H1 (cell line): ENCODE measurements at regions not wholly inside any gene's neighbourhood (a gene's known extent, or its start where the extent isn't known, plus 50 kb on each side); places are given as distances from the start of the nearest gene placed in this dataset.

ENCODE experiments used
- CHD2 ChIP-seq: IDR thresholded peaks from 2 replicates; pipeline ENCODE4 v1.6.1; 2012; ENCODE audit warnings: low read length, improper control_type of control experiment
- HDAC2 ChIP-seq, 2 experiments: fragments of 300-600 bp in 1 of 2; sonication (generic) in 1 of 2; IDR thresholded peaks; 2 replicates each; pipeline ENCODE4 v1.6.1; 2011 to 2012; ENCODE audit warnings: low read depth in 2 of 2, low read length in 2 of 2, mild to moderate bottlenecking in 2 of 2, moderate library complexity in 2 of 2, borderline replicate concordance in 1 of 2, inconsistent platforms in 1 of 2
- MAFK ChIP-seq: IDR thresholded peaks from 2 replicates; pipeline ENCODE4 v1.6.1; 2012; ENCODE audit warnings: low read depth, mild to moderate bottlenecking, improper control_type of control experiment, low read length
- SAP30 ChIP-seq: fragments of 300-600 bp; sonication (generic); IDR thresholded peaks from 2 replicates; pipeline ENCODE4 v1.7.1; 2012; ENCODE audit warnings: low read length, moderate library complexity, mild to moderate bottlenecking, inconsistent platforms; ENCODE audit not compliant: insufficient read depth, insufficient replicate concordance
- SIN3A ChIP-seq, 2 experiments: IDR thresholded peaks in 1 of 2; conservative IDR thresholded peaks in 1 of 2; 2 replicates each; pipeline ENCODE4 v1.6.1; 2011 to 2012; ENCODE audit warnings: low read length in 2 of 2, improper control_type of control experiment in 1 of 2, low read depth in 1 of 2, mild to moderate bottlenecking in 1 of 2
- SP1 ChIP-seq: IDR thresholded peaks from 2 replicates; pipeline ENCODE4 v1.6.1; 2011; ENCODE audit warnings: low read depth, low read length
- TF ChIP-seq, protein P1 (sequence below): fragments of 300-600 bp; sonication (generic); IDR thresholded peaks from 2 replicates; pipeline ENCODE4 v1.7.1; 2012; ENCODE audit warnings: low read length, moderate library complexity, mild to moderate bottlenecking, inconsistent platforms; ENCODE audit not compliant: insufficient replicate concordance

DNA sequence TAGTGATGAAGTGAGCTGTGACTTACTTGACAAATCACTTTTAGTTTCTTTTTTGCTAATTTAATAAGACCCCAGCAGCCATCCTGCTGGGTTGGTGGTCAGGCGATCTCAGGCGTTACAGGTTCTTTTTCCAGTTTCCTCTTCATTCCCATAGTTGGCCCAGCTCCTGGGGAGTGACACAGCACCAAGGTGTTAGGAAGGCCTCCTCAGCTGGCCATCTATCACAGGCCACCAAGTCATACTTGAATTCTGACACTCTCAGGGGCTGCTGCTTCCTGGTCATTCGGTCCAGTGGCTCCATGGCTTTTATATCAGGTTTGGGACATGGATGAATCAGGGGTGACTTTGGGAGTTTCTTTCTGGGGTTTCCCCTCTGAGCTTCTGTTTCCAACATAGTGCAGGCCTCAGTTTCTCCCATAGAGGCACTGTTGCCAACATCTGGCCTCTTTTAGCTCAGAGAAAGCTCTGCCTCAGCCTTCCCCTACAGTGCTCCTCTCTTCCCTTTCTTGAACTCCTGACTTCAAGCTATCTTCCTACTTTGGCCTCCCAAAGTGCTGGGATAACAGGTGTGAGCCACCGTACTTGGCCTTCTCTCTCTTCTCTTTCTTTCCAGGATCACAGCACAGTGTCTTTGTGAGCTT, 211.8 kb downstream of the NR2F2 start (continued):
- TF ChIP-seq, protein P1, sequence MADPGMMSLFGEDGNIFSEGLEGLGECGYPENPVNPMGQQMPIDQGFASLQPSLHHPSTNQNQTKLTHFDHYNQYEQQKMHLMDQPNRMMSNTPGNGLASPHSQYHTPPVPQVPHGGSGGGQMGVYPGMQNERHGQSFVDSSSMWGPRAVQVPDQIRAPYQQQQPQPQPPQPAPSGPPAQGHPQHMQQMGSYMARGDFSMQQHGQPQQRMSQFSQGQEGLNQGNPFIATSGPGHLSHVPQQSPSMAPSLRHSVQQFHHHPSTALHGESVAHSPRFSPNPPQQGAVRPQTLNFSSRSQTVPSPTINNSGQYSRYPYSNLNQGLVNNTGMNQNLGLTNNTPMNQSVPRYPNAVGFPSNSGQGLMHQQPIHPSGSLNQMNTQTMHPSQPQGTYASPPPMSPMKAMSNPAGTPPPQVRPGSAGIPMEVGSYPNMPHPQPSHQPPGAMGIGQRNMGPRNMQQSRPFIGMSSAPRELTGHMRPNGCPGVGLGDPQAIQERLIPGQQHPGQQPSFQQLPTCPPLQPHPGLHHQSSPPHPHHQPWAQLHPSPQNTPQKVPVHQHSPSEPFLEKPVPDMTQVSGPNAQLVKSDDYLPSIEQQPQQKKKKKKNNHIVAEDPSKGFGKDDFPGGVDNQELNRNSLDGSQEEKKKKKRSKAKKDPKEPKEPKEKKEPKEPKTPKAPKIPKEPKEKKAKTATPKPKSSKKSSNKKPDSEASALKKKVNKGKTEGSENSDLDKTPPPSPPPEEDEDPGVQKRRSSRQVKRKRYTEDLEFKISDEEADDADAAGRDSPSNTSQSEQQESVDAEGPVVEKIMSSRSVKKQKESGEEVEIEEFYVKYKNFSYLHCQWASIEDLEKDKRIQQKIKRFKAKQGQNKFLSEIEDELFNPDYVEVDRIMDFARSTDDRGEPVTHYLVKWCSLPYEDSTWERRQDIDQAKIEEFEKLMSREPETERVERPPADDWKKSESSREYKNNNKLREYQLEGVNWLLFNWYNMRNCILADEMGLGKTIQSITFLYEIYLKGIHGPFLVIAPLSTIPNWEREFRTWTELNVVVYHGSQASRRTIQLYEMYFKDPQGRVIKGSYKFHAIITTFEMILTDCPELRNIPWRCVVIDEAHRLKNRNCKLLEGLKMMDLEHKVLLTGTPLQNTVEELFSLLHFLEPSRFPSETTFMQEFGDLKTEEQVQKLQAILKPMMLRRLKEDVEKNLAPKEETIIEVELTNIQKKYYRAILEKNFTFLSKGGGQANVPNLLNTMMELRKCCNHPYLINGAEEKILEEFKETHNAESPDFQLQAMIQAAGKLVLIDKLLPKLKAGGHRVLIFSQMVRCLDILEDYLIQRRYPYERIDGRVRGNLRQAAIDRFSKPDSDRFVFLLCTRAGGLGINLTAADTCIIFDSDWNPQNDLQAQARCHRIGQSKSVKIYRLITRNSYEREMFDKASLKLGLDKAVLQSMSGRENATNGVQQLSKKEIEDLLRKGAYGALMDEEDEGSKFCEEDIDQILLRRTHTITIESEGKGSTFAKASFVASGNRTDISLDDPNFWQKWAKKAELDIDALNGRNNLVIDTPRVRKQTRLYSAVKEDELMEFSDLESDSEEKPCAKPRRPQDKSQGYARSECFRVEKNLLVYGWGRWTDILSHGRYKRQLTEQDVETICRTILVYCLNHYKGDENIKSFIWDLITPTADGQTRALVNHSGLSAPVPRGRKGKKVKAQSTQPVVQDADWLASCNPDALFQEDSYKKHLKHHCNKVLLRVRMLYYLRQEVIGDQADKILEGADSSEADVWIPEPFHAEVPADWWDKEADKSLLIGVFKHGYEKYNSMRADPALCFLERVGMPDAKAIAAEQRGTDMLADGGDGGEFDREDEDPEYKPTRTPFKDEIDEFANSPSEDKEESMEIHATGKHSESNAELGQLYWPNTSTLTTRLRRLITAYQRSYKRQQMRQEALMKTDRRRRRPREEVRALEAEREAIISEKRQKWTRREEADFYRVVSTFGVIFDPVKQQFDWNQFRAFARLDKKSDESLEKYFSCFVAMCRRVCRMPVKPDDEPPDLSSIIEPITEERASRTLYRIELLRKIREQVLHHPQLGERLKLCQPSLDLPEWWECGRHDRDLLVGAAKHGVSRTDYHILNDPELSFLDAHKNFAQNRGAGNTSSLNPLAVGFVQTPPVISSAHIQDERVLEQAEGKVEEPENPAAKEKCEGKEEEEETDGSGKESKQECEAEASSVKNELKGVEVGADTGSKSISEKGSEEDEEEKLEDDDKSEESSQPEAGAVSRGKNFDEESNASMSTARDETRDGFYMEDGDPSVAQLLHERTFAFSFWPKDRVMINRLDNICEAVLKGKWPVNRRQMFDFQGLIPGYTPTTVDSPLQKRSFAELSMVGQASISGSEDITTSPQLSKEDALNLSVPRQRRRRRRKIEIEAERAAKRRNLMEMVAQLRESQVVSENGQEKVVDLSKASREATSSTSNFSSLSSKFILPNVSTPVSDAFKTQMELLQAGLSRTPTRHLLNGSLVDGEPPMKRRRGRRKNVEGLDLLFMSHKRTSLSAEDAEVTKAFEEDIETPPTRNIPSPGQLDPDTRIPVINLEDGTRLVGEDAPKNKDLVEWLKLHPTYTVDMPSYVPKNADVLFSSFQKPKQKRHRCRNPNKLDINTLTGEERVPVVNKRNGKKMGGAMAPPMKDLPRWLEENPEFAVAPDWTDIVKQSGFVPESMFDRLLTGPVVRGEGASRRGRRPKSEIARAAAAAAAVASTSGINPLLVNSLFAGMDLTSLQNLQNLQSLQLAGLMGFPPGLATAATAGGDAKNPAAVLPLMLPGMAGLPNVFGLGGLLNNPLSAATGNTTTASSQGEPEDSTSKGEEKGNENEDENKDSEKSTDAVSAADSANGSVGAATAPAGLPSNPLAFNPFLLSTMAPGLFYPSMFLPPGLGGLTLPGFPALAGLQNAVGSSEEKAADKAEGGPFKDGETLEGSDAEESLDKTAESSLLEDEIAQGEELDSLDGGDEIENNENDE: no peak
- no peak for TF ChIP-seq MAFK
- no peak for TF ChIP-seq SAP30
- no peak for TF ChIP-seq CHD2
- no peak for TF ChIP-seq HDAC2 (IDR thresholded peaks at IDR 0.05; ENCODE audit: borderline replicate concordance in 1 of 2, low read depth in 2 of 2, low read length in 2 of 2)
- no peak for TF ChIP-seq SP1
- TF ChIP-seq SIN3A (conservative IDR thresholded peaks at IDR 0.05 in 1 of 2, IDR thresholded peaks at IDR 0.05 in 1 of 2; ENCODE audit: low read depth in 1 of 2, low read length in 2 of 2): no peak
- TF ChIP-seq, all 59 proteins: peak for 1
